Hematopoietic multipotent progenitor cell treated with erythropoietin and hydrocortisone succinate and interleukin-3 and kit ligand, for 4 days (in vitro differentiated cells): ENCODE measurements at regions not wholly inside any gene's neighbourhood (a gene's known extent, or its start where the extent isn't known, plus 50 kb on each side); places are given as distances from the start of the nearest gene placed in this dataset.
A peak's percentile ranks its signal among the peaks of the same experiment; 100 is the strongest.

Experiments
- DNase-seq: peaks from one replicate; pipeline ENCODE4 v3.0.0-alpha.2; 2015

DNA sequence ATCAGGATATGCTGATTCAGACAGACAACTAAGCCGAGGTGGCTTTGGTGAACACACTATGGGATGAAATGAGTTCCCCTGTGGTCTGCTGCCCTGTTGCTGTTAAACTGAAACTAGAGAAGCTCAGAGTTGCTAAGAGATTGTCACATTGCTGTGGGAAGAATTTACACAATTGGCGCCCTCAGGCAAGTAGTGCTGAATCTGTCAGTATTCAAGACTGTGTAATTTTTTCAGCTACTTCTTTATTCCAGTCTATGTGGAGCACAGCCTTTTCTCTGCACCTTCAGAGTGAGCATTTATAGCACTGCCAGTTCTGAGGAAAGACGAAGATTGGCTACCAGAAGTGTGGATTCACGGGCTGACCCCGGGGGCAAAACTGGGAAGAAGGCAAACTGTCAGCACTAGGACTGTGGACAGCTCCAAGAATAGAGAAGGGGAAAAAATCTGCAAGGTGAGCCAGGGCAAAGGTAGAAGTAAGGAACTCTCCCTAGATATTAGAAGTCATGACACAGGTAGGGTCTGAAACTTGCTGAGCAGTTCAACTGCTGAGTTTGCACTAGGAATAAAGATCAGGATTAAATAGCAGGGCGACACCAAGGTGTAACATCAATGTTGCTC is 218.8 kb upstream of the TMPO start:
- no peak for DNase-seq

DNA sequence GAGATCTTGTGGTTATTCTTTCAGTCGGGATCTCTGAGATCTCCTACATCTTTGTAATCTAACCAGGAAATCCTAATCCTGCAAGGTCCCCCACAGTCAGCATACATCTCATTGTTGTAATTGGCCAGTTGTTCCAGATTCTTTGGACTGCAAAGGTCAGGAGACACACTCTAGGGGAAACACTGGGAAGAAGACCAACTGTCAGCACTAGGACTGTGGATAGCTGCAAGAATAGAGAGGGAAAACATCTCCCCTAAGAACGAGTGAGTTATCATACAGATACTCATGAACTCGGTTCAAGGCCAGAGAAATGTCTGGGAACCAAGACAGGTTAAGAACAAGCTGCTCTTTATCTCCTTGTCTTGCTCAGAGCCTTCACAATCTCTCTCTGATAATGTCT is 217.9 kb upstream of the TMPO start:
- DNase-seq, result no peak

DNA sequence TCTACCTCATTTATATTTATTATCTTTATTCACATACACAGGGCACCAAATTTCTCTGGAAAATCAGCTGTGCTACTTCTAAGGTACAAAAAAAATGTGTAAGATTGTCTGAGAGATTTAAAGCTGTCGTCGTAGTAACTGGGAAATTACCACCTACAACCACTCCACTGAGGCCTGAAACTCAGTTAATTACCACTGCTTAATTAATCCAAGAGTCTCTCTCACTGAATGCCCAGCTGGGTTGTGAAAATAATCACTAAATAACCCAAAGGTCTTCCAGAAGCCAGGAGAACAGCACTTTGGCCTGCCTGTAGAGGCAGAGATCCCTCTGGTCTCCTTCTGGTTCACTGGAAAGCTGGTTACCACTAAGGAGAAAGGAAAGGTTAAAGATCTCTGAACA is 207.2 kb upstream of the TMPO start:
- no peak for DNase-seq

DNA sequence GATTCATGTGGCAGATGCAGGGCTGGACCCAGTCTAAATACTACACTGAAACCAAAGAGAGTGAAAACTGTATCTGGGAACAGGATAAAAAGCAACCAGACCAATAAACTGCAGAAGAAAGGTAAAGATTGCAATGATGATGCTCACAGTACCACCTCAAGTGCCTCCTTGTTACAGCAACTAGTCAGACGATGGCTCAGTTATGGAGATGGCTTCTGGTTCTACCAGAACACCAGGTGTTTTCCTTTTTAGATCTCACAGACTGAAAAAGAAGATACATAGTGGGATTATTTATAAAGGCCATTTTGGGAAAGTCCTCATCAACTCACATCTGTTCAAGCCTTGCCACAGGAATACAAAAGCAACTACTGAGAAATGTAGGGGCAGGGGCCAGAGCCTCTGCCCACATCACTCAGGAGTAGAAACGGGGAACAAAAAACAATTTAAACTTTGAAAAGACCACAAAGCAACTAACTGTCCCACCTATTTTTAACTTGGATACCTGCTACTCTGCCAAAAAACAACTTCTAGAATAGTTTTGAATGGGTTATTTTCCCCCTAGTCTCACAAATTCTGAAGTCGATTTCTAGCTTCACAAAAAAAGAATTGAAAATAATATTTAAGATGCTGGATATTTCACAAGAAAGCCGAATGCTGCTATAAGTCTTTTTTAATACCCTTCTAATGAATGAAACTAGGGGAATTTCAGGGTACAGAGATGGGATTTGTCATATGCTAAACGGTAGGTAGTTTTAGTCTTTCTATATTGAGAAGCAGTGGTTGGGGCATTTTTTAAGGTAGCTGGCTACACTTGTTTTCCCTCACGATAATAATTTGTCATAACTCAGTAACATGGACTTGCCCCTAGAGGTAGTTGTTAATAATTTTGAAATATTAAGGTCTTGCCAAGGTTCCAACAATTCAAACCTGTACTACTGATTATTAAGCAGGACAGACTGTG is 197.2 kb upstream of the TMPO start:
- no peak for DNase-seq

DNA sequence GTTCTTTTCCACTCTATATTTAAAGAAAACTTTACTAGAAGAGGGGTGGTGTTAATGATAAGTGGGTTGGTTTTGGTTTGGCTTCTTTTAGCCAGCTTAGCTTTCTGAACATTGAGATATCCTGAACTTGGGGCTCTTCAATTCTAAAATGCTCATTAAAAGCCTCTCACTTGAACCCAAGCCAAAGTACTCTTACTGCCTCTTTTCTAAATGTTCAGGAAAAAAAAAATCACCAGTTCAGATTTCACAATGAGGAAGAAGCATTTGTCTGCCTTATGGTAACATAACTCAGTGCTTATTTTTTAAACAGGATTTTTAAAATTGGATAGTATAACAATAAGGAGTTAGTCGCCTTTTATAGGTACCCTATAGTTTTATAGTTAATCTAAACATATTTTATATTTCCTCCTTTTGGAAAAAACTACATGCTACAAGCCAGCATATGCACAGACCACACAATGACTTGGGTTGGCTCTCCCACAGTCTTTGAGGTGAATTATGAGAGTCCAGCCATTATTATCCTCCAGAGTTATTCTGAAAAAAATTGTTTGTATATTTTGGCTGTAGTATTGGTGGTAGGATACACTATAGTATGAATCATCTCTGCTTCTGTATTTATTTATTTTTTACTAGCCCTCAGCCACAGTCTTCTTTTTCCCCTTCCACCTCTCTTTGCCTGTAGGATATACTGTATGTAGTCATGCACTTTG is 195.5 kb upstream of the TMPO start:
- DNase-seq, result no peak

DNA sequence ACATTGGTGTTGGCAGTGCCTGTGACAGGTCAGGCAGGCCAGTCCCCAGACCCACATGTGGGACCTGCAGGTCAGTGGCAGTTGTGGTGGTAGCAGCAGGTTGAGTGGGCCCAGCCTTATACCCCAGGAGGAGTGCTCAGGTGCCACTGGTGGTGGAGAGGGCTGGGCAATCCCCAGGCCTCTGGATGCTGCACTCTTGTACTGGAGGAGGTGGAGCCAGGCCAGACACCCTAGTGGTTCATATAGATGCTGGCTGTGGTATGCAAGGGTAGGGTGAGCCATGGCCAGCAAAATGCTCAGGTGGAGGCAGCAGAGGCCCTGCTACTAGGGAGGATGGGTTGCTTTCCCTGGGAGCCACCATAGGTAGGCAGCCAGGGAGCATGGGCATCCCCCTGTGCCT is 190.4 kb upstream of the TMPO start:
- no peak for DNase-seq

DNA sequence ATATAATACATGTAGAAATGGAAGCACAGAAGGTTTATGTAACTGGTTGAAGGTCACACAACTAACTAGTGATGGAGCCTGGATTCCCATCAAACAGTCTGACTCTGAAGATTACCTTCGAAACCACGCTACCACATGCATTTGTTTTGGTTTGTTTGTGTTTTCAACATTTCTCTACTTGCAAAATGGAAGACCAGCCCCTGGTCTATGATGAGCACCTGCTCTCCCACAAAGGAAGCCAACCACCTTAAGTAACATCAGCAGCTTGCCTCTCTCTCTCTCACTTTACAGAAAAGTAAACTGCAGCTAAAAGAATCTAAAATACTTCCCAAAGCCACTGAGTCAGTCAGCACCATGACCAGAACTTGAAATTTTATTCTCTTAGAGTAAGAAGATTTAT is 186.9 kb upstream of the TMPO start:
- no peak for DNase-seq

DNA sequence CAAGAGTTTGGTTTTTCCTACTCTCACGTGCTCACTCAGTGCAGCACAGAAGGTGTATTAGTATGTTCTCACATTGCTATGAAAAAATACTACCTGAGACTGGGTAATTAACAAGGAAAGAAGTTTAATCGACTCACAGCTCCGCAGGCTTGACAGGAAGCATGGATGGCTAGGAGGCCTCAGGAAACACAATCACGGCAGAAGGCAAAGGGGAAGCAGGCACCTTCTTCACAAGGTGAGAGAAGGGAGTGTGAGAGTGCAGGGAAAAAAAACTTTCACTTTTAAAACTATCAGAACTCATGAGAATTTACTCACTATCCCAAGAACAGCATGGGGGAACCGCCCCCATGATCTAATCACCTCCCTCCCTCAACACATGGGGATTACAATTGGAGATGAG is 185.8 kb upstream of the TMPO start:
- no peak for DNase-seq

DNA sequence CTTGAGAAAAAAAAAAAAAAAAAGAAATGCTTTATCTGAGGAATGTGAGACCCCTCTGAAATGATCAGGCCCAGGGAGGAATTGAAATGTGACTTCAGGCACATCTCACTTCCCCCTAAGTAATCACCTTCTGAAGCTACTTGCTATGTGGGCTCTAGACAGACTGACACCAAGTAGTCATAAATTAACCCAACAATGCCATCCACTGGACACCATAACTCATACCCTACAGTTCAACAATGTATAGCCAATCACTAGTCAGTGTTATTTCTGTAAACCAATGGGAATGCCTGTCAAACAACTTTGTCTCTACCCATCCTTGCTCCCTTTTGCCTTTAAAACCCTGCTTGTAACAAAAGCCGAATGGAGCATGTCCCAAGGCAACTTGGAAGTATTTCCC is 182.7 kb upstream of the TMPO start:
- peak; percentile 5 for DNase-seq

DNA sequence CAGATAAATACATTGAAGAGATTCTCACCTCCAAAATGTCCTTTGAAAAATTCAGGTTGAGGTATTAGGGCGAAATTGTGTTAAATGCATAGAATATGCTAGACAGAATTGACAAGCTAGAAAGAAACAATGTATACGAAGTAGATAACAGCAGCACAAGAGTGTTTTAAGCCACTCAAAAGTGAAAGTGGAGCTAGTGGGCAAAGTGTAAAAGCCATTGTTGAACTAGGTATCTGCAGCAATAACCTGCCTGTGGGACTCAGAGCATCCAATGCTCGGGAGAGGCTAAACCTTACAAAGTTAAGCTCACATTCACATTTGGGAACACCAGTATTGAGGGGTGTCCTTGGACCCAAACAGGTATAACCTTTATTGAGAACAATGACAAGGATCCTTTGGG is 180.6 kb upstream of the TMPO start:
- DNase-seq, result no peak

DNA sequence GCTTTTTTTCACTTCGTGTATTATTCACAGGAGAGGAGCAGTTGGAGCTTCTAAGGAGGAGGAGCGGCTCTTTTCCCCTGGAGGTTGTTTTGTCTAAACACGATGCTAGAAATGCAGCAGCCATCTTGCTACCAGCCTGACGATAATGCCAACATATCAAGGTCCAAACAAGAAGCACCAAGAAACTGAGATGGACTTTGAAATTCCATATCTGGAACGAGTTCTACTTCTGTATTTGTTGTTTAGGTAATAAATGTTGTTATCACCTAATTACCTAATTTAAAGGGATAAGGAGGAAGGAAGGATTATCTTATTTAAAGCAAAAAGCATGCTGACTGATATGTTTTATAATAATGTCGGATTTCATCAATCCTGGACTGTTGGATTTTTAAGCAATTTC is 174.4 kb upstream of the TMPO start:
- DNase-seq, result no peak

DNA sequence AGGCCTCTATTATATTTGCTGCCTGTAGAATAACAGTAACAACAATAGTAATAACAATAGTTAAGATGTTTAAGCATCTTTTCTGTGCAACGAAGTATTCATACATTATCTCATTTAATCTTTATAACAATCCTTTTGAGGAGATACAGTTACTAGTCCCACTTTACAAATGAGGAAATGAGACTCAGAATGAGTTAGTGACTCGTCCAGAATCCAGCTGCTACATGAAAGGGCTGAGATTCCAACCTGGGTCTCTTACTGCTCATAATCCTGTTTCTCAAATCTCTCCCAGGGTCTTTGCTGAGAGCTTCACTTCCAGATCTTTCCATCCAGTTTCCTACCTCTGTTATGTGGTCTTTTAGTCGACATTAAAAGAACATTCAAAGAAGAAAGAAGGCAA is 173.7 kb upstream of the TMPO start:
- DNase-seq, result no peak

DNA sequence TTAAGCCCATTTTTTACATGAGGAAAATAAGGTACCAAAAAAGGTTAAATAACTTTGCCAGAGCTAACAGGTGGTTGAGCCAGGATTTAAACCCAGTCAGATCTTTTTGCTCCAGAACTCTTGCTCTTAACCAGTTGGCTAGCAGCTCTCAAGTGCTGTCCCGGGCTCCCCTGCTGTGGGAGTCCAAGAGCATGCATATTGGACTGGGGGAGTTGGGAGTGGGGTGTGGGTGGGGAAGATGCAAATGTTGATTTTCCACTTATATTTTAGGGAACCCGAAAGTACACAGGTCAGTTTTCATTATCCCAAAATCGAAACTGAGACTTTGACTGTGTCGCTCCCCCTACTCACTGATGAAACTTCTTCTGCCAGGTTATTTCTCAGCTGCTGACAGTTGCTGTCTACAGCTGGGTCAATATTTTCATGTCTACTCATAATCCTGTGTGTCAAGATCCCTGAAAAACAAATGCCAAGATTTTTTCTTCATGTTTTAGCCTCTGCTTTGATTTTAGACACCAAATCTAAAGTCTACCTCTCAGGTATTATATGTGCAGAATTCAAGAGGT is 172.3 kb upstream of the TMPO start:
- DNase-seq, result no peak

DNA sequence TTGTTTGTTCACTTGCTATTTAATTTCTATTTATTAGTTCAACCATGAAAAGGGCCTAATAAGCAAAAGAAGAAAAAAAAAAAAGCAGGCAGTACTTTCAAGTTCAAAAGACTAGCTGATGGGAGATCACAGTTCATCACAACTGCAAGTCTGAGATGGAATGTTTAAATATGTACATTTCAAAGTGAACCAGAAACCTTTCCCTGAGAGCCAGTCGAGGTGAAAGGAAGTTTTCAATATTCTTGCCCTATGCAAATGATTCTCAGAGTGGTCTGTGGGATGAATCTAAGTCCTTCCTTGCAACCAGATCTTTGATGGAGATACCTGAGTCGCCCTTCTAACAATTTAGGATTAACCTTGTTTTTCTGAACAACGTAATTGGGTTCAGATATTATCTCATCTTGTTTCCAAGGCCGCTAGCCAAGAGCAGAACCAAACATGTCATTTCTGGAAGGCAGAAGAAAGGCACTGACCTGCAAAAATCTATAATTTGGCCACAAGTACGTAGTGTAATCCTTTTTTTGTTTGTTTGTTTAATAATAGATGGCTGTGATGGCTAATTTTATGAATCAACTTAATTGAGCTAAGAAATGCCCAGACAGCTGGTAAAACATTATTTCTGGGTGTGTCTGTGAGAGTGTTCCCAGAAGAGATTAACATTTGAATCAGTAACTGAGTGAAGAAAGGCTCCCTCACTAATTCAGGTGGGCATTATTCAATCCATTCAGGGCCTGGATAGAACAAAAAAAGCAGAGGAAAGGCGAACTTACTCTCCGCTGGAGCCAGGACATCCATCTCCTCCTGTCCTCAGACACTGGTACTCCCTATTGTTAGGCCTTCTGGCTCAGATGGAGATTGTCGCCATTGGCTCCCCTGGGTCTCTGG is 171.1 kb upstream of the TMPO start:
- DNase-seq, result no peak

DNA sequence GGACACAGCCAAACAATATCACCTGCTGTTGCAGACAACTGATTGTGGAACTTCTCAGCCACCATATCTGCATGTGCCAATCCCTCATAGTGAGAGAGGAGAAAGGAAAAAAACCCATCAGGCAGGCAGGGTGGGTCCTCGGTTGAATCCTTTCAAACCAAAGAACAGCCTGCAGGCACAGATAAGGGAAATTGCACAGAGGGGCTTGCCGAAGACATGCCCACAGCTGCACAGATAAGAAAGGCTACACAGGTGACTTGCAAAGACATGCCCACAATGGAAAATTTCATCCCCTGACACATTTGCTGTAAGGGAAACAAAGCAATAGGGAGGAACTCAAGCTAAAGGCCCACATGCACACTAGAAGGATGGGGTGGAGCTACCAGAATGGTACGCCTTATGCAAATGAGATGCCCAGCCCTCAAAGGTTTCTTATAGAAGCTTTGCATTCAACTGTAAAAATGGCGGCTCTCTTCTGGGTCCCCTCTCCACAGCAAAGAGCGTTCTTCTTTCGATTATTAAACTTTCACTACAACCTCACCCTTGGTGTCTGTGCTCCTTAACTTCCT is 170.0 kb upstream of the TMPO start:
- peak; percentile 68 for DNase-seq

DNA sequence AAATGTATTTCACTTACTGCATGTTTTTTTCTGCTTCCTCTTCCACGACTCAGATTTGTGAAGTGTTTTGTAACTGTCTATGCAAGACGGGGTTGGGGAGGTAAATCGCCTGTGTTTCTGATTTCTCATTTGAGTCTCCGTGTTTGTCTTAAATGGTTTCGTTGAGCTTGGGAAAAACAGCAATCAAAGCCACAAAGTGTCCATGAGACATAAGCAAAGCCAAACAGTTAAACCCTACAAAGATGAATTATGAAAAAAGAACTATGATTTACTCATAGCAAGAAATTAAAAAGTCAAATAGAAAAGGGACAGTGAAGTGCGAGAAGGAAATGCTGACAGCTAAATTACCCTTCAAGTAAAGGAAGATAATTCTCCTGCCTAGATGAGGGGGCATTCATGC is 164.3 kb upstream of the TMPO start:
- no peak for DNase-seq

DNA sequence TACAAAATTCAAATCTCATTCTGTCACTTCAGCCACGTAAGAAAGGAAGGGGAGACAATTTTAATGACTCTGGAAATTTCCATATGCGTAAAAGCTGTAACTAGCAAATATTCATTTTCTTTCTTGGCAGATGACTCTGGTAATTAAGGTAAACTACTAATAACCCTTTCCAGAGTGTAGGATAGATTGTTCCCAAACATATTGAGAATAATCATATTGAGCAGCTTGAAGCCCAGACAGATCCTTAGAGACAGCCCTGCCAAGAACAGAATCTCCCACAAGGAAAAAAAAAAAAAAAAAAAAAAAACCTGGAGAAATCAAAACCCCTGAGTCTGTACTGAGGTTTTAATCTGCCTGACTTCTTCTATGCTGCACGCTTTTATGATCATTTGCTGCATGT is 163.6 kb upstream of the TMPO start:
- no peak for DNase-seq

DNA sequence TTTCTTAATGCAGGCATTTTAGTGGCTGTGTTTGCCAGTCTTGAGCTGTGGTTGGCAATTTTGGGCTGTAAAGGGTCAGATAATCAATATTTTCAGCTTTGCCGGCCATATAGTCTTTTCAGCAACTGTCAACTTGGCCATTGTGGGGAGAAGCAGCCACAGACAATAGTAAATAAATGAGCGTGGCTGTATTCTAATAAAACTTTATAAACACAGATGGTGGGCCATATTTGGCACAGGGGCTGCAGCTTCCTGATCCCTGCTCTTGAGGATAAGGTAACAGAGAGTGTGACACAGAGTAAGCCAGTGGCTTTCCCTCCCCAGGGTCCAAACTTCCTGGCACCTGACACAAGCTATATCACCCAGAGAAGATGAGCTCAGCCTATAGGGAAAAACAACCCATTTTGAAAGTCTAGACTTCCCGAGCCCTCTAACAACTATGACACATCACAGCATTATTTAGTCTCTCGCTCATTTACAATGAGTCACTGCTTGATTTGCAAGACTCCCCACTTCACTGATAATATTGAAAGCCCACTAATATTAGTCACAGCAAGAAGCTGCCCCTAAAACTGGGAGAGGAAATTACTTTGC is 163.1 kb upstream of the TMPO start:
- no peak for DNase-seq

DNA sequence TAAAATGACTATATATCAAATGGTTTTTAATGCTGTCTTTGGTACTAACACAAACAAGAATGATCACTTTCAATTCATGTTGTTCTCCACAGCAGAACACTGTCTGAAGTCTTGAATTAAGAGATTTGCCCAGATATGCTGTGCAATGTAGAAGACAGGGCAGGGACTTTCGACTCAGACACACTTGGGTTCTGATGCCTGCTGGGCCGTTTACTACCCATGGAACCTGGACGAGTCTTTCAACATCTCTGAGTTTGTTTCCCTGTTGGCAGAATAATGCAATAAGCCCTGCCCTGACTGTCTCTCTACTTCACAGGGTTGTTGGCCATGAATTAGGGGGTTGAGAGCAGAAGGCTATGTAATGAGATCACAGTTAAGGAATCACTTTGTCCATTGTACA is 162.6 kb upstream of the TMPO start:
- no peak for DNase-seq

DNA sequence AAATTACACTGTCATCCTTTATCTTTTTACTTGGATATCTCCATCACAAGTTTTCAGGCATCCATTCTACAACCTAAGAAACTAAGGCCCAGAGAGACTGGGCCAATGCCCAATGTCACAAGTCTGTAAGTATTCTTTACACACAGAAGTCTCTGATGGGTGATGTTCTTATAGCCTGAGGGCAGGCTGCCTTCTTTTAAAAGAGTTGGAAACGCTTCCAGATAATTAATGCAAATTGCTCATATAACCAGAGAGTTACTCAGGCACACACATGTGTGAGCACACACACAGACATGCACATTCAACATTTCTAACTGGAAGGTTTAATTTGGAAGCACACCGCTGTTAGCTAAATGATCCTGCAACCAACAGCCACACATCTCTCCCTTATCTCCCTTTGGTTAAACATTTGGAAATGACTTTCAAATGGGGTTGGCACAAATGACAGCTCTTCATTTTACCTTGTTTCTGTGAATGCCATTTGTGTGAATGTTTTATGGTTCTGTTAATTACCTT is 160.8 kb upstream of the TMPO start:
- DNase-seq, result no peak

DNA sequence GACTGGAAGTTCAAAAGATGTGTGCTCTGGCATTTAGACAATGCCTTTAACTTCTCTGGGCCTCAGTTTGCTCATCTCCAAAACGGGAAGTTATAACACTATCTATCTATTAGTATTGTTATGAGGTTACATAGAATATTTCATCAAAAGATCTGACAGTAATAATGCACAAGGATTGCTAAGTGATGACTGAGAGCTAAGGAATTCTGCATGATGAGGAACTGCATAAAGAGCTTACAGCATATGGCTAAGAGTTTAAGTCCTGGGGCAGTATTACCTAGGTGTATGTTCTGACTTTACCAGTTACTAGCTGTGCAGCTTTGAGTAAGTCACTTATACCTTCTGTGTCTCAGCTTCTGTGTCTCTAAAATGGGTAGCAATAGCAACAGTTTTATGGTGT is 160.1 kb upstream of the TMPO start:
- no peak for DNase-seq

DNA sequence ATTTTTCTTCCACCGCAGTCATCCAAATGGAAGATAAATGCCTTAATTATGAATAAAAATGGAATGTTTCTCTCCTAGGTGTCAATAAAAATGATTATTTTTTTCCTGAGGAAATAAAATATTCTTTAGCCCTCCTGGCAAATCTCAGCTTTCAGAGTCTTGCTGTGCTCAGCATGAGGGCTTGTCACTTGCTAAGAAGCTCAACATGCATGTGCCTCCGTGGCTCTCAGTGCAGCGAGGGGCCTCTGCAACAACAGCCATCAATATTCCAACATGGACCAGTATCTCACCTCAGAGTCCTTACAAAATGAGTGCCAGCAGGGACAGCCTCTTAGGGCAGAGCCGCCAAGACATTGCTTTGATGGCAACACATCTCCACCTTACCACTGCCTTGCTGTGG is 159.5 kb upstream of the TMPO start:
- DNase-seq, result no peak
